ENCODE measurements at regions not wholly inside any gene's neighbourhood (a gene's known extent, or its start where the extent isn't known, plus 50 kb on each side); places are given as distances from the start of the nearest gene placed in this dataset.
"Not testable (repeated sequence)": the region's sequence is repeated elsewhere in the genome, so short reads cannot be mapped to it uniquely, and the experiment has no call there.

DNA sequence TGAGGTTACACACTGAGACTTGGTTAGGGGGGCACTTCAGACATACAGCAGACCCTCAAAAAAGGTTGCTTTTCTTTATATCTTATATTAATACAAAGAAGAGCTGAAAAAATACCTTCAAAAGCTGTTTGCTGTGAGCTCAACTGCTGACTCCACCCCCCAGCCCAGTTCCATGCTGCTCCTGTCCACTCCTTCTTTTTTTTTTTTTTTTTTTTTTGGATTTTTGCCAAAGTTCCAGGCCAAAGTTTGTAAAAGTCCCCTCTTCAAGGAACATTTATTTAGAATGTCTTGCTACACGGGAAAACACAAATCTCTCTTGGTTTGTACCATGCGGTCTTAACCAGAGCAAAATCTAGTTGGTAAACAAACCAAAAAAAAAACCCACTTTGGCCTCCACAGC lies 85.3 kb upstream of the AKAP12 start:
- peak in 1 of 3 donors; percentile 77 for DNase-seq

- no peak for DNase-seq
Measured at GRCh38 chr6:151155095-151155494, 84.7 kb upstream of the AKAP12 start.

- peak; percentile 68 to 91 (median 79) for DNase-seq
Measured at GRCh38 chr6:151160929-151161757, 78.6 kb upstream of the AKAP12 start.

- DNase-seq: no peak
Measured at GRCh38 chr6:151164383-151164782, 75.4 kb upstream of the AKAP12 start.

DNA sequence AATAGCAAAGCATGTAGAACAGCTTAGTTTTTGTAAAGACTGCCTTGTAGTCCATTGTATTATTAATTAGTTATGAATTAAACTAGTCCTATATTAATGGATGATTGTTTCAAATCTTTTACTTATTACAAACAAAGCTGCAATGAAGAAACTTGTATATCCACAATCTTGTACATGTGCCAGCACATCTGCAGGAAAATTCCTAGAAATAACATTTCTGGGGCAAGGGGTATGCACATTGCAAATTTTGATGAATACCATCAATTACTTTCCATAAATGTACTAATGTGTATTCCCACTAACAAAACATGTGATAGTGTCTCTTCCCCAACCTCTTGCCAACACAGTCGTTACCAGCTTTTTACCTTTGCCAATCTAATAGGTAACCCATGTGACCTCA lies 73.6 kb upstream of the AKAP12 start:
- peak; percentile 50 to 81 (median 66) for DNase-seq

- peak in 1 of 3 donors; percentile 43 for DNase-seq
Measured at GRCh38 chr6:151167034-151167433, 72.7 kb upstream of the AKAP12 start.

GRCh38 chr6:151170622-151171246 lies 69.0 kb upstream of the AKAP12 start:
- DNase-seq: no peak

DNA sequence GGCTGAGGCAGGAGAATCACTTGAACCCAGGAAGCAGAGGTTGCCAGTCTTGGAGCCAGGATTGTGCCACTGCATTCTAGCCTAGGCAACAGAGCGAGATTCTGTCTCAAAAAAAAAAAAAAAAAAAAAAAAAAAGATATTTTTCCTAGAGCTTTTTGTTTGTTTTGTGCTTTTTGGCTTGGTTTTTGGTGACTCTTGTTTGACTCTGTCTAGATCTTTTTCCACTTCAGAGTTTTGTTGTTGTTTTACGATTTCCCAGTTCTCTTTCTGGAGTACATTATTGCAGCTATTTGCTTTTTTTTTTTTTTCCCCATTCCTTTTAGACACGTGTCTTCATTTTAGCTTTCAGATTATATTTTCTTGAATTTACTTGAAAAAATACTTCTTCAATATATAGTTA lies 67.0 kb upstream of the AKAP12 start:
- DNase-seq: no peak

DNA sequence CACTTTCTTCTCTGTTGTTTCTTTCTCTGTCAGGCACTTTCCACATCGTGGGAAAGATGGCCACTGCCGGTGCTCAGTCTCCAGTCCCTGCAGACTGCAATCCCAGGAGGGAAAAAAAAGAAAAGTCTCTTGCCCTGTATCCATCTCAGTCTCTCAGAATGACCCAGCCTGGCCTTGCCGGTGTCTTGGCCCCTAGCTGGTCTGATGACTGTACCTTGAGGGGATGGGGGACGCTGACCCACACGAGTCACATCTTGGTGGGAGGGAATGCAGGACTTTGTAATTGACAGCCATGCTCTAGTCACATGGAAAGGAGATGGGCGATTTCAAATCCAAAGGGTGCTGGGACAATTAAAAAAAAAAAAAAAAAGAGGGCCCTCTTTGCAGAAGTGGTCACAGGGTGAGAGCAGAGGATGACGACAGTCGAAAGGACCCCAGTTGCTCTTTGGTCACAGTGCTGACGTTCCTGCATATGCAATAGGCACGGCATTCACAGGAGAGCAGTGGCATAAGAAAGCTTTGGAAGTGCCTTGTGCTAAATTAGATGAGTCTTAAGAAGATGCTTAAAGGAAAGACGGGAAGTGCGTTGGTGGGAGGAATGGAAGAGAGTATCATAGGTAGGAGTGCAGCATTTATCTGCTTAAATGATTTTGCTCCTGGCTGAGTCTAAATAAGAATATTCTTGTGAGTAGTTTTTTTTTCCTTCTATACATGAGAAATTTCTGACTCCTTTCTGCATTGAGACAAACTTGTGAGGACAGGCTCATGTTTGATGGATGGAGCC lies 63.9 kb upstream of the AKAP12 start:
- DNase-seq: no peak

GRCh38 chr6:151176911-151177770 lies 62.6 kb upstream of the AKAP12 start:
- peak in 1 of 3 donors; percentile 51 for DNase-seq

DNA sequence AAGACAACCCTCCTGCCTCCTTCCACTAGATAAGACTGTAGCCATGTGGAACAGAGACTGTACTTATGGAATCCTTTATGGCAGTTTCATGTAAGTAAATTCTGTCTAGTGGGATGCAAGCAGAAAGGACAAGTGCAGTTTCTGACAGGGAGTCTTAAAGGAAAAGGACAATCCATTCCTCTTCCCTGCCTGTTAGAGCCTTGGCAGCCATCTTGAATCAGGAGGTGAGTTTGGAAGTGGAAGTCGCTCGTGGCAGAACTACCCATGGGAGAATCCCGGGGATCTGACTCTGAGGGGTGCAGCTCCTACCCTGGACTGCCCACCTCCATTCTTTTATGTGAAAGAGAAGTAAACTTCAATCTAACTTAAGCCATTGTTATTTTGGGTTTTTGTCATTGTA lies 61.4 kb upstream of the AKAP12 start:
- no peak for DNase-seq

DNA sequence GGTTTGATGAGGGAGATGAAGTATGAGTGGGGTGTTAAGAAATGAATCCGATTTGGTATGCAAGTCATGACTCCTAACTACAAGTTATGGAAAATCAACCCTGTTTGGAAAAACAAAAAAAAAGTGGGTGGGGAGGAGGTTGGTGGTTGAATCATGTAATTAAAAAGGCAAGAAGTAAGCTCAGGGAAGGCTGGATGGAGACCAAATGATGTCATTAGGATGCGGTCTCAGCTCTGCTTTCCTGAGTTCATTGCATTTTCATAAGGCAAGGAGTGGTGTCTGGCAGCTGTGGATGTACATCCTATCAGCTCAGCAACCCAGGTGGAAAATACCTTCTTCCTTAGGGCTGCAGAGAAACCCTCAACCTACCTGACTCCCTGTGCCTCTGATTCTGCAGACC lies 60.4 kb upstream of the AKAP12 start:
- DNase-seq: peak in 2 of 3 donors; percentile 57 to 65

DNA sequence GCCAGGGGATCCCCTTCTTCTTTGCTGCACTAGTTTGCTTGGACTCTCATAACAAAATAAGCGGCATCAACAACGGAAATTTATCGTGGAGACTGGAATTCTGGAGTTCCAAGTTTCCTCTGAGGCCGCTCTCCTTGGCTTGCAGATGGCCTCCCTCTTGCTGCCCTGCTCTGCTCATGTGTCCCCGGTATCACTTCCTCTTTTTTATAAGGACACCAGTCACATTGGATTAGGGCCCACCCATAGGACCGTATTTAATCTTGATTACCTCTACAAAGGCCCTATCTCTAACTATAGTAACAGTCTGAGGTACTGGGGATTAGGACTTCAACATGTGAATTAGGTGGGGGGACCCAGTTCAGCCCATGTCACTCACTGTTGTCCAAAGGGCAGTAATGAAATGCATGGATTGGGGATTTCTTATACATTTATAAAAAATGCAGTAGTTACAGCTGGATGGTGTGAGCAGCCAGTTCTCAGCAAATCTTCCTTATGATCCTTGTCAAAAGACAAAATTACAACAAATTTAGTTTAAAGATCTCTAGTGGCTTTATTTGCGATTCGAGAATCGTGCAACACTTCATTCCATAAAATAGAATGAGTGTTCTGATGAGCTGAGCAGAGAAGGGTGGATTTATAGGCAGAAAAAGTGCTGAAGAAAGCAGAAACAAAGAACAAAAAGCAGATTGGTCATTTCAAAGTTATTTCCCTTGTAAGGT lies 59.3 kb upstream of the AKAP12 start:
- DNase-seq: peak in 1 of 3 donors; percentile 34

DNA sequence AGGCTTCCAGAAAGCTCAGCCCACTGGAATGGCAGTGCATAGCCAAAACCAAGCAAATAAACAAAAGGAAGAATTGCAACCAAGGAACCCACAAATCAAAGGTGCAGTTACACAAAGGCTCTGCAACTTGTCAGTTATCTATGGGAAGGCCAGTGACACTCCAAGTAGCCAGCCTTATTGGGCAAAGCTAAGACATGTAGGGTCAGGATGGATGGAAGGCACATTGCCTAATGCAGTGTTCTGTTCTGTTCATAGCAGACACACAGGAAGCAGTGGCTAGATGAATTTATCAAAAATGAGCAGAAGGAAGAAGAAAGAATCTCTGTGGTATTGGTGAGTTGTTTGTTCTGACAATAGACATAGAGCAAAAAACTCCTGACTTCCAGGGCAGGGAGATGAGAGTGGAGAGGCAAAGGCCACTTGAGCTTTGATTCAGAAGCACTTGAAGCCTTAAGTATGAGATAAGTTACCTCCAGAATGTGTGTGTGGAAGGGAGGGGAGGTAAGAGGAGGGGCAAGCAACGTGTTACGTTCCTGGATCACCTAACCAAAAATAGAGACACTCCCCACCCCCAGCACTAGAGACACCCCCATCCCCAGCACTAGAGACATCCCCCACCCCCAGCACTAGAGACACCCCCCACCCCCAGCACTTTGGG lies 57.9 kb upstream of the AKAP12 start:
- no peak for DNase-seq

DNA sequence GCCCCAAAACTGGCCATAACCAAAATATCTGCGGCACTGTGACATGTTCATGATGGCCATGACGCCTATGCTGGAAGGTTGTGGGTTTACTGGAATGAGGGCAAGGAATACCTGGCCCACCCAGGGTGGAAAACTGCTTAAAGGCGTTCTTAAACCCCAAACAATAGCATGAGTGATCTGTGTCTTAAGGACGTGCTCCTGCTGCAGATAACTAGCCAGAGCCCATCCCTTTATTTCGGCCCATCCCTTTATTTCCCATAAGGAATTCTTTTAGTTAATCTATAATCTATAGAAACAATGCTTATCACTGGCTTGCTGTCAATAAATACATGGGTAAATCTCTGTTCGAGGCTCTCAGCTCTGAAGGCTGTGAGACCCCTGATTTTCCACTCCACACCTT lies 56.8 kb upstream of the AKAP12 start:
- DNase-seq: not testable (repeated sequence)

- no peak for DNase-seq
Measured at GRCh38 chr6:151185148-151185547, 54.6 kb upstream of the AKAP12 start.

DNA sequence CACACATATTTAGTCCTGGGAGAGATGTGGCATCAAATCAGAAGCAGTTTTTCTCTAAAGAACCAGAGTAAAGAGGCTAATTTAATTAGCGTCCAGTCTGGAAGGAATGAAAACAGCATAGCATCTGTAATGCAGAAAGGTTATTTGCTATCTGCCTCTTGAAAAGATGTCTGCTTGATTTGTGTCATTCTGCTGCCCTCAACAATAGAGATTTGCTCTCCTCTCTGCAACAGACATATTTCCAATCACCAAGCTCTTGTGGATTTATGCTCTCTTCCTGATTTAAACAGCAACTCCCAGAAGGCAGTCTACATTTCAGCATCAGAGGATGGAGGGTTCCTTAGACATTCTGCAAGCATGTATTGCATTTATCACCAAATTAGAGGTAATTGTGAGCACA lies 53.5 kb upstream of the AKAP12 start:
- DNase-seq: no peak

DNA sequence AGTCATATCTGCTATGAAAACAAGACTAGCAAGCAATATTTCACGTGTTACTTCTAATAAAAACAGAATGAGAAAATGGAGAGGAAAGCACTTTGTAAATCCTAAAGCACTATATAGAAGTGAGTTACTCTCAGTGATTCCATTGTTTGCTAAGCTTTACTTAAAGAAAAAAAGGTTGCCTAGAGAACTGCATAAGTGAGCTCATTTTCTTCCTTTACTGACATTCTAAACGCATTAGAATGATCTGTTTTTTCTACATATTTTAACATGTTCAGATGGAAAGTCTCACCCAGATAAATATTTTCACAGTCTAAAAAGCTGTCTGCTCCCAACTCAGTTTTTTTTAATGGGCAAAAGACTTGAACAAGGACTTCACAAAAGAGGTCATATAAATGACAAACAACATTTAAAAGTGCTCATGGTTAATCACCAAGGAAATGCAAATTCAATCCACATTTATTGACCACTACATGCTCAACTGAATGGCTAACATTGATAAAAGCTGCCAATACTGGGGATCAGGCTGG lies 52.9 kb upstream of the AKAP12 start:
- DNase-seq: no peak

Data from muscle of back (tissue), 3 donors.